GM19324 (cell line): ENCODE measurements at regions not wholly inside any gene's neighbourhood (a gene's known extent, or its start where the extent isn't known, plus 50 kb on each side); places are given as distances from the start of the nearest gene placed in this dataset.
"Not testable (repeated sequence)": the region's sequence is repeated elsewhere in the genome, so short reads cannot be mapped to it uniquely, and the experiment has no call there.

Experiments
- ATAC-seq: cut with Tn5 transposase; IDR thresholded peaks from one replicate; pipeline ENCODE4 v1.9.1; 2021; ENCODE audit warnings: mild to moderate bottlenecking, moderate library complexity; ENCODE audit not compliant: unreplicated experiment, low FRiP score

DNA sequence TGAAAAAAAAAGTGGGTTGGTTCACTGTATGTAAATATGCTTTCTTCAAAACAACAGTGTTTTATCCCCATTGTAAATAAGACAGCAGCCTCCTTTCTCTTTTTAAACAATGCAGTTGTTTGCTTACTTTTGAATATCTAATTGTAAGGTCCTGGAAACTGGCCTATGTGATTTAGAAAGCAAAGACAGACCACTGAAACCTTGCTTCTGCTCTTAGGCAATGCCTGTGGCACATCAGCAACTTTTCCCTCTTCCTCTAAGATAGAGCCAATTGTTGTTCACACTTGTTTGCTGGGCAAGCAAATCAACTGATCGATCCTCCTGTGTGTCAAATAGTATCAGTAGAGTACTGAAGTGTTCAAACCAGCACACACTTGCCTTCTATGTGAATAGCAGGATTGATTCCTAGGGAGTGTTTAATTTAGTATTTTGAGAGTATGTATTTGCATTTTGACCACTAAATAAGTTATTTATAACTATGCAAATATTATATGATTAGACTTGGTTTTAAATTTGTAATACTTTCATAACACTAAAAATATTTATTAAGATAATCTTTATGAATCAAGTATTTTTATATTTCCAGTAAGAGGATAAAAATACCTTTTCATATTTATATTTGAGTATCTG, 55.4 kb upstream of the GRPR start:
- peak; percentile 91 for ATAC-seq

DNA sequence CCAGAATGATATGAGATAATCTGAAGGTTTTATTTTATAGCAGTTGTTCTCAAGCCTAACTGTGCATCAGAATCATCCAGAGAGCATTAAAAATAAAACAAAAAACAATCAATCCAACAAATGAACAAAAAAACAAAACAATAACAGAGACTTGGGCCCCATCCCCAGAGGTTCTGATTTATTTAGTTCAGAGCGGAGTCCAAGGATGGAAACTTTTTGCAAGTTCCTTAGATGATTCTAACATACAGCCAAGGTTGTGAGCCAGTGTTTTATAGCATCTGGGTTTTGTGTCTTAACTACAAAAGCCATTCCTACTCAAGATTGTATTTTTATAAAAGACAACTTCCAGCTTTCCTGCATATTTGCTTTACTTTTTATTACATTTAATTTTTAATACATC, 59.4 kb upstream of the GRPR start:
- no peak for ATAC-seq

DNA sequence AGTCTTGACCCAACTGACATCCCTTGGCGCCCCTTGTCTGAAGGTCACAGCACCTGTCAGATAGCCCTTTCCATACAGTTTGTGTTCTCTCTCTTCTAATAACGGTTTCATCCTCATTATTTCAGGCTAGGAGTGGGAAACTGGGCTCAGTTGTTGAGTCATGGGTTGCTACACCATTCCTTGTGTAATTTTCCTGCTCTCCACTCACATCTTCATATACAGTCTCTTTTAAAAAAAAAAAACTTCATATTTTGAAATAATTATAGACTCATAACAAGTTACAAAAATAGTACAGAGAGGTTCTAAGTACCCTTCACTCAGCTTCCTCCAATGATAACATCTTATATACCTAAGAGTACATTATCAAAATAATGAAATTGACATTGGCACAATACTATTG, 60.2 kb upstream of the GRPR start:
- no peak for ATAC-seq

- no peak for ATAC-seq
Observed at GRCh38 chrX:16061296-16061695, 62.1 kb upstream of the GRPR start.

DNA sequence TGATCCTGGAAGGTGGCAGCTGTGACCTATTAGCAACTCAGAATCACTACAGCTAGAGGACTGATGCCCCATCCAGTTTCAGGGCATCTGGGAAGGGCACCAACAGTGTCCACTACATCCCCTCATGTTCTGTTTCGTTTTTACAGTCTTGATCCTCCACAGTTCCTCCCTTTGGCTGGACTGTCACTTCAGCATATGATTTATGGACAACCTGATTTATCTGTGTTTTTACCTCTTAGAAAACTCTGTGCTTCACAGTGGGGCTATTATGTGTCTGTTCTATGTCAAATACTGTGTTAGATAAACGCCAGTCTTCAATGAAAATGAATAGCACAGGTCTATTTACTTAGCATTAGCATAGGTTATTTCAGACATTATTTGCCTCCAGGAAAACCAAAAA, 63.1 kb upstream of the GRPR start:
- no peak for ATAC-seq

- not testable (repeated sequence) for ATAC-seq
Observed at GRCh38 chrX:16049126-16049525, 74.2 kb upstream of the GRPR start.

- ATAC-seq: no peak
Observed at GRCh38 chrX:16042980-16043379, 80.4 kb upstream of the GRPR start.

- ATAC-seq: no peak
Observed at GRCh38 chrX:16039834-16040233, 83.5 kb upstream of the GRPR start.

- ATAC-seq: no peak
Observed at GRCh38 chrX:16039363-16039762, 84.0 kb upstream of the GRPR start.

DNA sequence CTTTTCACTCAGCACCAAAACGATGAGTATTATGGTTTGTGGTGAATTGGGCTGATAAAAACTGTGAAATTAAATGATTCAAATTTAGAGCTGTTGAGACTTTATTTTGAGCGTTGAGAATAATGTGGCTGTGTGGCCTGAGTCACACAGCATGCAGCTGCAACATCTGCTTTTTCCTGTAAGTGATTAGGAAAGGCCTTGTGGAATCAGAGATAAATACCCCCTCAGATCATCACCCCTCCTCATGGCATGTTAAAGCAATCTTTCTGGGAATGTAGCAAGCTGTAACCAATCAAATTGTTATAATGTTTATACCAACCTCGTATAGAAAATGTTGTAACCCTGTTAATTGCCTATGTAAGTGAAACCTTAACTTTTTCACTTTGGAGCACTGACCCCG, 90.0 kb upstream of the GRPR start:
- no peak for ATAC-seq

- no peak for ATAC-seq
Observed at GRCh38 chrX:16028576-16028975, 94.8 kb upstream of the GRPR start.

DNA sequence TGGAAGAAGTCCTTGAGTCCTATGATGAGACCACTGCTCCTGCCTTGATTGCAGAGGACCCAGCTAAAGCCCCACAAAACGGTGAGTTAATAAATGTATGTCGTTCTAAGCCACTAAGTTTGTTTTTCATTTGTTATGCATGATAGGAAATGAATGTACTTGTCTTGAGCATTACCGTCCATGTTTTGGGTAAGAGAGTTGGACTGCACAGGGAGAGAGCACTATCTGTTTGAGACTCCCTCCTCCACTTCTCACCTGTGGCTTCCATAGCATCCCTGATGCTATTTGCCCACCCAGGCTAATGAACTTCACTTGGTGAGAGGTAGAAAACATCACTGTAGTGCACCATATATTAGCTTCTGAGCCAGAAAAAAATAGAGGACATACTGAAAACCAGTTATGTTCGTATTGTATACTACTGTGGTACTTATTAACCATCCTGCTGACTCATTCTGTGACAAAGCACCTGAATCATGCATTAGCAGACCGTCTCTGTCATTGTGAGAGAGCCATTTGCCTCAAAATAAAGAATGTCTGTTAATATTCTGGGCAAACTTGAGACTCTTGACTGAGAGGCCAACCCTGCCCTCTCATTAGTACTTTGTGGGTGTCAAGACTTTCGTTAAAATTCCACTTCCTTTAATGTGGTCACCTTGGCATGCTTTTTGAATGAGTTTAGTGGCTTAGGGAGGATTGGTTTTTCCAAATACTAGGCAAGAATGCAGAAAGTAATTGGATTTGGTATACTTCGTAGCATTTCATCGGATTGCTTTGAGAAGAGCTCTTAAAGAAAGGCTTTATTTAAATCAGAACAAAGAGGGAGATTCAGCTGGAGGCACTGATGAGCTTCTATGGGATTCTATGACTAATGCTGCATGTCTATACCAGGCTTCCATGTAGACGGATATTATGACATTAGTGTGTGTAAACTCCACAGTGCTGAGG, 99.3 kb upstream of the GRPR start:
- peak; percentile 87 for ATAC-seq

DNA sequence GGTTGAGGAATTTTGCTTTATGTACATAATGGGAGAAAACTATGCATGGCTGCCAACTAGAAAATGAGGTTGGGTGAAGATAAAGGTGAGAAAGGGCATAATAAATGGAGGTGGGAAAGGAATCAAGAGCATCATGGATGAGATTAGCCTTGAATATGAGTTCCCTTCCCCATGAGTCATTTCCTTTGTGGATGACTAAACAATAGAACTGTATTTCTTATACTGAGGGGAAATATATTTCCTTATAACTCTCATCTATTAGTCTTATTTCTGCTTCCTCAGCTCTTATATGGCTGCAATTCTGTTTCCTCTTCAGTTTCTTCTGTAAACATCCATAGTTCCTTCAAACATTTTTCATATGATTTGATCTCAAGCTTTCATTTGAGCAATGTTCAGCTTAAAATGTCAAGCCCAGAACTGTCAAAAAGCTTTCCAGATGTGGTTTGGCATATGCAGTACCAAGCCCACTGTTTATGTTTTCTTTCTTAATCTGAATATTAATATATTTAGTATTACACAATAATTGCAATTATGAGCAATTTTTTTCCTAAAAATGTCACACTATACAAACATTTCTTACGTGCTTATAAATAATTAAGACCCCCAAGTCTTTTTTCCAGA, 100.7 kb upstream of the GRPR start:
- ATAC-seq: no peak

- no peak for ATAC-seq
Observed at GRCh38 chrX:16018291-16018690, 105.1 kb upstream of the GRPR start.

- ATAC-seq: no peak
Observed at GRCh38 chrX:16014171-16014570, 109.2 kb upstream of the GRPR start.

- no peak for ATAC-seq
Observed at GRCh38 chrX:16012250-16012649, 111.1 kb upstream of the GRPR start.

- no peak for ATAC-seq
Observed at GRCh38 chrX:16005917-16006316, 117.4 kb upstream of the GRPR start.

- ATAC-seq: no peak
Observed at GRCh38 chrX:16002185-16002584, 121.2 kb upstream of the GRPR start.

DNA sequence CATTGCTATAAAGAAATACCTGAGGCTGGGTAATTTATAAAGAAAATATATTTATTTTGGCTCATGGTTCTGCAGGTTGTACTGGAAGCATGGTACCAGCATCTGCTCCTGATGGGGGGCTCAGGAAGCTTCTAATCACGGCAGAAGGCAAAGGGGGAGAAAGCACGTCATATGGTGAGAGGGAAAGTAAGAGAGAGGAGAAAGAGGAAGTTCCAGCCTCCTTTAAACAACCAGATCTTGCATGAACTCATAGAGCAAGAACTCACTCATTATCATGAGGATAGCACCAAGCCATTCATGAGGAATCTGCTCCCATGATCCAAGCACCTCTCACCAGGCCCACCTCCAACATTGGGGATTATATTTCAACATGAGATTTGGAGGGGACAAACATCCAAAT, 125.0 kb upstream of the GRPR start:
- ATAC-seq: no peak

DNA sequence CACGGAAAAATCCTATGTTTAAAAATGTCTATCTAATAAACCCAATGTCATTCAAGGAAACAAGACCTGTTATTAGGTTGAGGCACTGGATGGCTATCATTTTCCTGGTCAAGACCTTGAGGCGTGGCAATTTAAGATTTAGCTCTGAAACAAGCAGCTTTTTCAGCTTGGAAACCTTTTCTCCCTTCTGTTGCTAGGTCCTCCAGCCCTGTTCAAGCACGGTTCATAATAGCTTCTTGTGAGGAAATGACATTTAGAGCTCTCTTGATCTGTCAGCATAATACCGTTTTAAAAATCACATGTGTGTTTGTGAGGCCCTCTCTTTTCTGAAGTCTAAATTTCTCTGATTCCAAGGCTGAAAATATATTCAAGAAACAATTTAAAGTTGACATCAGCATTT, 133.6 kb upstream of the GRPR start:
- ATAC-seq: no peak
